ENCODE measurements at regions not wholly inside any gene's neighbourhood (a gene's known extent, or its start where the extent isn't known, plus 50 kb on each side); places are given as distances from the start of the nearest gene placed in this dataset.

DNA sequence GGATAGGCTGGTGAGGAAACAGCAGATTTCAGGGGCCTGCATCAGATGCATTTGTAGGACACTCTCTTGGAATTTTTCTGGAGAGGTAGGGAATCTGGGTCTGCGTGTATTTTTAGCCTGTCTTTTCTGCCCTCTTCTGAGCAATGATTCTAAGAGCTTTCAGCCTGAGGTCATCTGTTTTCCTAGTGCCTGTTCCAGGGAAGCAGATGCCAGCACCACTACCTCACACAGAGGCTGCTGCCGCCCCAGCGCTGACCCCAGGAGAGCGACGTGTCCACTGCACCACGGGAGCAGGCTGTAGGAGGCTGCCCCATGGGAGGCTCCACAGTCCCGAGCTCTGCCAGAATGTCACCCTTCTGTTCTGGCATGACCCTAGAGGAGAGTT lies 316.5 kb downstream of the CYP26B1 start:
- no peak overlapping the region for H3K27ac ChIP-seq (replicated peaks; ENCODE audit: low read length)
- no peak overlapping the region for H3K4me3 ChIP-seq (ENCODE audit: low read length in 2 of 2)
- H2BK15ac ChIP-seq (ENCODE audit: low read length) = no peak overlapping the region
- no peak overlapping the region for H3K14ac ChIP-seq (ENCODE audit: low read length)
- H3K4me1 ChIP-seq (ENCODE audit: control insufficient read depth in 2 of 2, insufficient read depth in 1 of 2, low read depth in 1 of 2, low read length in 2 of 2) = no peaks in the 10 kb centered on the region
- WGBS, 2 donors (ENCODE audit: extremely low coverage in 2 of 2, insufficient read length in 2 of 2, insufficient replicate concordance in 1 of 2) = no CpG with 5 or more reads among the region's 7 CpGs
- H2AFZ ChIP-seq (ENCODE audit: low read length) = no peak overlapping the region
- no peak overlapping the region for H3K4ac ChIP-seq (ENCODE audit: low read length)
- H2BK5ac ChIP-seq (ENCODE audit: low read length) = no peak overlapping the region
- H3K79me1 ChIP-seq (ENCODE audit: low read depth, low read length) = no peaks in the 10 kb centered on the region
- H3K9ac ChIP-seq (ENCODE audit: low read depth, low read length, poor library complexity) = no peak overlapping the region
- no peak overlapping the region for H2BK120ac ChIP-seq (ENCODE audit: low read depth, low read length)
- no peak overlapping the region for H4K91ac ChIP-seq (ENCODE audit: low read depth, low read length, poor library complexity)
- H3K36me3 ChIP-seq (replicated peaks in 1 of 2; ENCODE audit: control insufficient read depth in 2 of 2, insufficient read depth in 2 of 2, low read length in 2 of 2) = peaks cover 0 to 1% of the 10 kb centered on the region in 2 donors
- no peak overlapping the region for H3K4me2 ChIP-seq (ENCODE audit: insufficient read depth, low read length, poor library complexity, severe bottlenecking)
- peak overlapping the region; percentile 2 for H3K23ac ChIP-seq (ENCODE audit: low read depth, low read length, poor library complexity)
- no peak for DNase-seq (ENCODE audit: low spot score)
- H4K8ac ChIP-seq (ENCODE audit: low read depth, low read length) = no peak overlapping the region
- no peaks in the 10 kb centered on the region for H3K9me3 ChIP-seq (replicated peaks in 1 of 2; ENCODE audit: control insufficient read depth in 2 of 2, insufficient read depth in 1 of 2, low read depth in 1 of 2, low read length in 2 of 2)
- no peak overlapping the region for H2BK12ac ChIP-seq (ENCODE audit: low read length)
- H3K18ac ChIP-seq (ENCODE audit: low read length) = no peak overlapping the region
- H3K27me3 ChIP-seq (ENCODE audit: control insufficient read depth in 3 of 3, insufficient read depth in 3 of 3, low read depth in 1 of 3, low read length in 3 of 3) = peaks cover 0 to 4% (median 0%) of the 10 kb centered on the region in 3 experiments
- no peak overlapping the region for H2AK5ac ChIP-seq (ENCODE audit: low read depth, low read length)

DNA sequence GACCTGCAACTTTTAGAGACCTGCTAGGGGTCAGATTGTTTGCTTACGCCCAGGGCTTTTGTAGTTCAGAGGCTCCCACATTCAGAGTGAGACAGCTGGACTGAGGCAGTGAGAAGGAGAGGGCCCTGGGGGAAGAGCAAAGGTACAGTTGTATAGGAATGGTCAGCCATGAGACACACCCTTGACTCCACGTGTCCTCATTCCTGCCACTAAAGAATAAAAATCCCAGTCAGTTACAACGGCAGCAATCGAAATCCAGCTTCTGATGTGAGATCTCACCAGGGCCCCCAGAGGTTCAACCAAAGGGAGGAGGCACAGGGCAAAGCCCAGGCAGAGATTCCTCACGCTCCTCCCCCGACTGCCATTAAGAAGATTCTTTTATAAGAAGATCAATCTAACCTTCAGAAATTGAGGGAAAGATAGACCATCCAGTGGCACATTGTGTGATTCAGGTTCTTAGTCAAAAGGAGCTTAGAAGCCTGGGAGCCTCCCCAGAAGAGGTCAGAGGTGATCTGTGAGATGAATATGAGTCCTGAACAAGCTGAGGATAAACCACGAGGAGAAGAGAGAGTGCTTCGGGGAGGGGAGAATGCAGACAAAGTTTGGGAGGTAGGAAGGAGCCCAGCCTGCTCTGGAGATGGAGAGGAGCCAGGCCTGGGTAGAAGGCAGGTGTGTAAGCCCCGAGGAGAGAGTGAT lies 317.0 kb downstream of the CYP26B1 start:
- Histone ChIP-seq H3K79me1 (ENCODE audit: low read depth, low read length) (no peaks in the 10 kb centered on the region), H2AFZ (ENCODE audit: low read length) (no peak overlapping the region), H3K4me2 (ENCODE audit: insufficient read depth, low read length, poor library complexity, severe bottlenecking) (no peak overlapping the region), H3K27ac (replicated peaks; ENCODE audit: low read length) (no peak overlapping the region), H3K4me3 (ENCODE audit: low read length in 2 of 2) (no peak overlapping the region), H3K9ac (ENCODE audit: low read depth, low read length, poor library complexity) (no peak overlapping the region), H2BK5ac (ENCODE audit: low read length) (no peak overlapping the region), H3K4me1 (ENCODE audit: control insufficient read depth in 2 of 2, insufficient read depth in 1 of 2, low read depth in 1 of 2, low read length in 2 of 2) (no peaks in the 10 kb centered on the region), H3K4ac (ENCODE audit: low read length) (no peak overlapping the region), H4K91ac (ENCODE audit: low read depth, low read length, poor library complexity) (no peak overlapping the region), H2BK12ac (ENCODE audit: low read length) (no peak overlapping the region), H2AK5ac (ENCODE audit: low read depth, low read length) (no peak overlapping the region), H2BK120ac (ENCODE audit: low read depth, low read length) (no peak overlapping the region), H3K9me3 (replicated peaks in 1 of 2; ENCODE audit: control insufficient read depth in 2 of 2, insufficient read depth in 1 of 2, low read depth in 1 of 2, low read length in 2 of 2) (no peaks in the 10 kb centered on the region), H3K27me3 (ENCODE audit: control insufficient read depth in 3 of 3, insufficient read depth in 3 of 3, low read depth in 1 of 3, low read length in 3 of 3) (peaks cover 0 to 4% (median 0%) of the 10 kb centered on the region in 3 experiments), H3K18ac (ENCODE audit: low read length) (no peak overlapping the region), H2BK15ac (ENCODE audit: low read length) (no peak overlapping the region), H3K23ac (ENCODE audit: low read depth, low read length, poor library complexity) (peak overlapping the region; percentile 2), H4K8ac (ENCODE audit: low read depth, low read length) (no peak overlapping the region), H3K36me3 (replicated peaks in 1 of 2; ENCODE audit: control insufficient read depth in 2 of 2, insufficient read depth in 2 of 2, low read length in 2 of 2) (peaks cover 0 to 1% of the 10 kb centered on the region in 2 donors), H3K14ac (ENCODE audit: low read length) (no peak overlapping the region)
- no peak for DNase-seq (ENCODE audit: low spot score)
- WGBS, 2 donors (ENCODE audit: extremely low coverage in 2 of 2, insufficient read length in 2 of 2, insufficient replicate concordance in 1 of 2) = no CpG with 5 or more reads among the region's 9 CpGs

DNA sequence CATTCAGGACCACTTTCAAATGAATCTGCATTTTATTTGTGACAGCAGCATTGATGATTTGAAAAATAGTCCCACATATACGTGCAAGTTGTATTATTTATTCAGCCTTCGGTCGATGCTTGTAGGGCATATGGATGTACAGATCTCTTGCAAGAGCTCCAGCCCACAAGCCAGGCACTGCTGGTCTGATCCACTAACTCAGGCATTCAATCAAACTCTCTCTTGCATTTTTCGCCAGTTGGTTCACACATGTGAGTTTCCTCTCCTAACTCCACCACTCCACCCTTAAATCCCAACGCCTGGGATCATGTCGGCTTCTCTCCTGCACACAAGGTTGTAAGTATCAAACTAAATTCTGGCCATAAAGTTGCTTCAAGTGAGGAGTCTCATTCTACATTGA lies 318.7 kb downstream of the CYP26B1 start:
- peaks cover 0 to 4% (median 0%) of the 10 kb centered on the region in 3 experiments for H3K27me3 ChIP-seq (ENCODE audit: control insufficient read depth in 3 of 3, insufficient read depth in 3 of 3, low read depth in 1 of 3, low read length in 3 of 3)
- no peak overlapping the region for H3K27ac ChIP-seq (replicated peaks; ENCODE audit: low read length)
- H2BK12ac ChIP-seq (ENCODE audit: low read length) = no peak overlapping the region
- peaks cover 0 to 2% of the 10 kb centered on the region in 2 donors for H3K9me3 ChIP-seq (replicated peaks in 1 of 2; ENCODE audit: control insufficient read depth in 2 of 2, insufficient read depth in 1 of 2, low read depth in 1 of 2, low read length in 2 of 2)
- H2AK5ac ChIP-seq (ENCODE audit: low read depth, low read length) = no peak overlapping the region
- peaks cover 0 to 1% of the 10 kb centered on the region in 2 donors for H3K36me3 ChIP-seq (replicated peaks in 1 of 2; ENCODE audit: control insufficient read depth in 2 of 2, insufficient read depth in 2 of 2, low read length in 2 of 2)
- WGBS, 2 donors (ENCODE audit: extremely low coverage in 2 of 2, insufficient read length in 2 of 2, insufficient replicate concordance in 1 of 2) = no CpG with 5 or more reads among the region's 6 CpGs
- no peaks in the 10 kb centered on the region for H3K4me1 ChIP-seq (ENCODE audit: control insufficient read depth in 2 of 2, insufficient read depth in 1 of 2, low read depth in 1 of 2, low read length in 2 of 2)
- no peak overlapping the region for H3K18ac ChIP-seq (ENCODE audit: low read length)
- H3K4ac ChIP-seq (ENCODE audit: low read length) = no peak overlapping the region
- H3K79me1 ChIP-seq (ENCODE audit: low read depth, low read length) = no peaks in the 10 kb centered on the region
- H3K4me2 ChIP-seq (ENCODE audit: insufficient read depth, low read length, poor library complexity, severe bottlenecking) = no peak overlapping the region
- no peak overlapping the region for H4K91ac ChIP-seq (ENCODE audit: low read depth, low read length, poor library complexity)
- no peak overlapping the region for H2AFZ ChIP-seq (ENCODE audit: low read length)
- no peak overlapping the region for H2BK120ac ChIP-seq (ENCODE audit: low read depth, low read length)
- H3K14ac ChIP-seq (ENCODE audit: low read length) = no peak overlapping the region
- no peak for DNase-seq (ENCODE audit: low spot score)
- H3K9ac ChIP-seq (ENCODE audit: low read depth, low read length, poor library complexity) = no peak overlapping the region
- no peak overlapping the region for H2BK15ac ChIP-seq (ENCODE audit: low read length)
- no peak overlapping the region for H2BK5ac ChIP-seq (ENCODE audit: low read length)
- no peak overlapping the region for H3K23ac ChIP-seq (ENCODE audit: low read depth, low read length, poor library complexity)
- no peak overlapping the region for H4K8ac ChIP-seq (ENCODE audit: low read depth, low read length)
- no peak overlapping the region for H3K4me3 ChIP-seq (ENCODE audit: low read length in 2 of 2)

DNA sequence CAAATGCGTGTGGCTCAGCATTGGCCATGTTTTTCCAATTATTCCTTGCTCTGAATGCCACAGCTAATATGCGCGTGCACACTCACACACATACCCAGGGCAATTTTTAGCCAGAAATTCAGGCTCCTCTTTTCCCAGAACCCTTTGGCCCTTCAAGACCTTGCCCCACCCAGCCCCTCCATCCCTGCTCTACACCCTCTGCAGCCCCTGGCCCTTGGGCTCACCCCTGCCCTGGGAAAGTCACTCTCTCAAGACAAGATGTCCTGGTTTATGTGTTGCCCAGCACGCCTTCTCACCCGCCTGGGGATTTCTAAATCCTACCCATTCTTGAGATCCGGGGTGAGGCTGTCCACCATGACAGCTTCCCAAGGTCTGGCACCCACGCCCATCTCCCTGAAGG lies 319.7 kb downstream of the CYP26B1 start:
- Histone ChIP-seq H3K18ac (ENCODE audit: low read length) (no peak overlapping the region), H2AK5ac (ENCODE audit: low read depth, low read length) (no peak overlapping the region), H2BK120ac (ENCODE audit: low read depth, low read length) (no peak overlapping the region), H2BK12ac (ENCODE audit: low read length) (no peak overlapping the region), H3K27me3 (ENCODE audit: control insufficient read depth in 3 of 3, insufficient read depth in 3 of 3, low read depth in 1 of 3, low read length in 3 of 3) (peaks cover 0 to 4% (median 0%) of the 10 kb centered on the region in 3 experiments), H3K23ac (ENCODE audit: low read depth, low read length, poor library complexity) (peak overlapping the region; percentile 17), H3K27ac (replicated peaks; ENCODE audit: low read length) (no peak overlapping the region), H4K91ac (ENCODE audit: low read depth, low read length, poor library complexity) (no peak overlapping the region), H3K9ac (ENCODE audit: low read depth, low read length, poor library complexity) (no peak overlapping the region), H3K4ac (ENCODE audit: low read length) (no peak overlapping the region), H3K4me2 (ENCODE audit: insufficient read depth, low read length, poor library complexity, severe bottlenecking) (no peak overlapping the region), H3K14ac (ENCODE audit: low read length) (peak overlapping the region; percentile 31), H2BK15ac (ENCODE audit: low read length) (no peak overlapping the region), H3K4me3 (ENCODE audit: low read length in 2 of 2) (no peak overlapping the region), H3K9me3 (replicated peaks in 1 of 2; ENCODE audit: control insufficient read depth in 2 of 2, insufficient read depth in 1 of 2, low read depth in 1 of 2, low read length in 2 of 2) (peaks cover 0 to 2% of the 10 kb centered on the region in 2 donors), H3K4me1 (ENCODE audit: control insufficient read depth in 2 of 2, insufficient read depth in 1 of 2, low read depth in 1 of 2, low read length in 2 of 2) (no peaks in the 10 kb centered on the region), H3K36me3 (replicated peaks in 1 of 2; ENCODE audit: control insufficient read depth in 2 of 2, insufficient read depth in 2 of 2, low read length in 2 of 2) (no peaks in the 10 kb centered on the region), H4K8ac (ENCODE audit: low read depth, low read length) (no peak overlapping the region), H3K79me1 (ENCODE audit: low read depth, low read length) (no peaks in the 10 kb centered on the region), H2AFZ (ENCODE audit: low read length) (no peak overlapping the region), H2BK5ac (ENCODE audit: low read length) (no peak overlapping the region)
- no peak for DNase-seq (ENCODE audit: low spot score)
- WGBS, 2 donors (ENCODE audit: extremely low coverage in 2 of 2, insufficient read length in 2 of 2, insufficient replicate concordance in 1 of 2) = no CpG with 5 or more reads among the region's 7 CpGs

Data from neuronal stem cell (in vitro differentiated cells).